ENCODE measurements at regions not wholly inside any gene's neighbourhood (a gene's known extent, or its start where the extent isn't known, plus 50 kb on each side); places are given as distances from the start of the nearest gene placed in this dataset.
"Not testable (repeated sequence)": the region's sequence is repeated elsewhere in the genome, so short reads cannot be mapped to it uniquely, and the experiment has no call there.

DNA sequence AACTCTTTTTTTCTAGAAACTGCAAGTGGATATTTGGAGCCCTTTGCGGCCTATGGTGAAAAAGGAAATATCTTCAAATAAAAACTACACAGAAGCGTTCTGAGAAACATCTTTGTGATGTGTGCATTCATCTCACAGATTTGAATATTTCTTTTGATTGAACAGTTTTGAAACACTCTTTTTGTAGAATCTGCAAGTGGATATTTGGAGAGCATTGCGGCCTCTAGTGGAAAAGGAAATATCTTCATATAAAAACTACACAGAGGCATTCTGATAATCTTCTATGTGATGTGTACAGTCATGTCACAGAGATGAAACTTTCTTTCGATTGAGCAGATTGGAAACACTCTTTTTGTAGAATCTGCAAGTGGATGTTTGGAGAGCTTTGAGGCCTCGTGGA, 1833.6 kb downstream of the UQCRFS1 start:
- H3K4me1 ChIP-seq (ENCODE audit: control insufficient read depth, insufficient read depth, low read length); CTCF ChIA-PET; H3K36me3 ChIP-seq (ENCODE audit: control insufficient read depth, insufficient read depth, low read length); BruUV-seq (replicated peaks); H3K27me3 ChIP-seq (ENCODE audit: control insufficient read depth, insufficient read depth, low read length); POLR2A ChIA-PET; H3K27ac ChIP-seq (ENCODE audit: low read length); H3K9me3 ChIP-seq (ENCODE audit: control insufficient read depth, insufficient read depth, low read depth, low read length); H3K4me3 ChIP-seq (ENCODE audit: low read depth in 2 of 2, low read length in 2 of 2); DNase-seq (ENCODE audit: low read depth, low spot score); ATAC-seq; intact Hi-C loops (cut with micrococcal nuclease; ENCODE audit: unreplicated experiment); in situ Hi-C loops (cut with HindIII; ENCODE audit: low pct_unique_long_range_greater_than_20kb, low sequenced_read_pairs): not testable (repeated sequence)
- TF ChIP-seq, protein P1, sequence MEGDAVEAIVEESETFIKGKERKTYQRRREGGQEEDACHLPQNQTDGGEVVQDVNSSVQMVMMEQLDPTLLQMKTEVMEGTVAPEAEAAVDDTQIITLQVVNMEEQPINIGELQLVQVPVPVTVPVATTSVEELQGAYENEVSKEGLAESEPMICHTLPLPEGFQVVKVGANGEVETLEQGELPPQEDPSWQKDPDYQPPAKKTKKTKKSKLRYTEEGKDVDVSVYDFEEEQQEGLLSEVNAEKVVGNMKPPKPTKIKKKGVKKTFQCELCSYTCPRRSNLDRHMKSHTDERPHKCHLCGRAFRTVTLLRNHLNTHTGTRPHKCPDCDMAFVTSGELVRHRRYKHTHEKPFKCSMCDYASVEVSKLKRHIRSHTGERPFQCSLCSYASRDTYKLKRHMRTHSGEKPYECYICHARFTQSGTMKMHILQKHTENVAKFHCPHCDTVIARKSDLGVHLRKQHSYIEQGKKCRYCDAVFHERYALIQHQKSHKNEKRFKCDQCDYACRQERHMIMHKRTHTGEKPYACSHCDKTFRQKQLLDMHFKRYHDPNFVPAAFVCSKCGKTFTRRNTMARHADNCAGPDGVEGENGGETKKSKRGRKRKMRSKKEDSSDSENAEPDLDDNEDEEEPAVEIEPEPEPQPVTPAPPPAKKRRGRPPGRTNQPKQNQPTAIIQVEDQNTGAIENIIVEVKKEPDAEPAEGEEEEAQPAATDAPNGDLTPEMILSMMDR (IDR thresholded peaks at IDR 0.05) = peak; percentile 36; the same call in 1 of the 2 replicates

DNA sequence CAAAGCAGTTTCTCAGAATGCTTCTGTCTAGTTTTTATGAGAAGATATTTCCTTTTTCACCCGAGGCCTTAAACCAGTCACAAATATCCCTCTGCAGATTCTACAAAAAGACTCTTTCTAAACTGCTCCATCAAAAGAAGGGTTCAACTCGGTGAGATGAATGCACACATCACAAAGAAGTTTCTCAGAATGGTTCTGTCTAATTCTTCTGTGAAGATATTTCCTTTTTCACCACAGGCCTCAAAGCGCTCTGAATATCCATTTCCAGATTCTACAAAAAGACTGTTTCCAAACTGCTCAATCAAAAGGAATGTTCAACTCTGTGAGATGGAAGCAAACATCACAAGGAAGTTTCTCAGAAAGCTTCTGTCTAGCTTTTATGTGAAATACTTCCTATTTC, 1843.3 kb downstream of the UQCRFS1 start:
- H3K27me3 ChIP-seq (ENCODE audit: control insufficient read depth, insufficient read depth, low read length); ATAC-seq; H3K9me3 ChIP-seq (ENCODE audit: control insufficient read depth, insufficient read depth, low read depth, low read length); H3K27ac ChIP-seq (ENCODE audit: low read length); POLR2A ChIA-PET; H3K36me3 ChIP-seq (ENCODE audit: control insufficient read depth, insufficient read depth, low read length); H3K4me1 ChIP-seq (ENCODE audit: control insufficient read depth, insufficient read depth, low read length); in situ Hi-C loops (cut with HindIII; ENCODE audit: low pct_unique_long_range_greater_than_20kb, low sequenced_read_pairs); intact Hi-C loops (cut with micrococcal nuclease; ENCODE audit: unreplicated experiment); BruUV-seq (replicated peaks); DNase-seq (ENCODE audit: low read depth, low spot score); CTCF ChIA-PET; H3K4me3 ChIP-seq (ENCODE audit: low read depth in 2 of 2, low read length in 2 of 2): not testable (repeated sequence)

DNA sequence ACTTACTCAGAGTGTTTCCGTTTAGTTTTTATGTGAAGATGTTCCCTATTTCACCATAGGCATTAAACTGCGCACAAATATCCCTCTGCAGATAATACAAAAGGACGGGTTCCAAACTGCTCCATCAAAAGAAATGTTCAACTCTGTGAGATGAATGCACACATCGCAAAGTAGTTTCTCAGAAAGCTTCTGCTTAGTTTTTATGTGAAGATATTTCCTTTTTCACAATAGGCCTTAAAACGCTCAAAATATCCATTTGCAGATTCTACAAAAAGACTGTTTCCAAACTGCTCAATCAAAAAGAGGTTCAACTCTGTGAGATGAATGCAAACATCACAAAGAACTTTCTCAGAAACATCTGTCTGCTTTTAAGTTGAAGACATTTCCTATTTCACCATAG, 1850.5 kb downstream of the UQCRFS1 start:
- DNase-seq (ENCODE audit: low read depth, low spot score); H3K9me3 ChIP-seq (ENCODE audit: control insufficient read depth, insufficient read depth, low read depth, low read length); intact Hi-C loops (cut with micrococcal nuclease; ENCODE audit: unreplicated experiment); BruUV-seq (replicated peaks); H3K36me3 ChIP-seq (ENCODE audit: control insufficient read depth, insufficient read depth, low read length); in situ Hi-C loops (cut with HindIII; ENCODE audit: low pct_unique_long_range_greater_than_20kb, low sequenced_read_pairs); H3K27ac ChIP-seq (ENCODE audit: low read length); H3K4me3 ChIP-seq (ENCODE audit: low read depth in 2 of 2, low read length in 2 of 2); CTCF ChIA-PET; H3K27me3 ChIP-seq (ENCODE audit: control insufficient read depth, insufficient read depth, low read length); ATAC-seq; H3K4me1 ChIP-seq (ENCODE audit: control insufficient read depth, insufficient read depth, low read length); POLR2A ChIA-PET: not testable (repeated sequence)

DNA sequence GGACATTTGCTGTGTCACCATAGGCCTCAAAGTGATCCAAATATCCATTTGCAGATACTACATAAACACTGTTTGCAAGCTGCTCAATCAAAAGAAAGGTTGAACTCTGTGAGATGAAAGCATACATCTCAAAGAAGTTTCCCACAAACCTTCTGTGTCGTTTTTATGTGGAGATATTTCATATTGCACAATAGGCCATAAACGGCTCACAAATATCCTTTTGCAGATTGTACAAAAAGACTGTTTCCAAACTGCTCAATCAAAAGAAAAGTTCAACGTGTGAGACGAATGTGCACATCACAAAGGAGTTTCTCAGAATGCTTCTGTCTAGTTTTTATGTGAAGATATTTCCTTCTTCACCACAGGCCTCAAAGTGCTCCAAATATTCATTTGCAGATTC, 1857.4 kb downstream of the UQCRFS1 start:
- intact Hi-C loops (cut with micrococcal nuclease; ENCODE audit: unreplicated experiment); POLR2A ChIA-PET: not testable (repeated sequence)

More for the DNA sequence above, 1857.4 kb downstream of the UQCRFS1 start:
- DNase-seq (ENCODE audit: low read depth, low spot score); H3K9me3 ChIP-seq (ENCODE audit: control insufficient read depth, insufficient read depth, low read depth, low read length); CTCF ChIA-PET; BruUV-seq (replicated peaks); H3K27me3 ChIP-seq (ENCODE audit: control insufficient read depth, insufficient read depth, low read length); H3K36me3 ChIP-seq (ENCODE audit: control insufficient read depth, insufficient read depth, low read length); ATAC-seq; H3K4me3 ChIP-seq (ENCODE audit: low read depth in 2 of 2, low read length in 2 of 2); in situ Hi-C loops (cut with HindIII; ENCODE audit: low pct_unique_long_range_greater_than_20kb, low sequenced_read_pairs); H3K4me1 ChIP-seq (ENCODE audit: control insufficient read depth, insufficient read depth, low read length); H3K27ac ChIP-seq (ENCODE audit: low read length): not testable (repeated sequence)

Data from Panc1 (cell line).